GM12874 (cell line): ENCODE measurements at regions not wholly inside any gene's neighbourhood (a gene's known extent, or its start where the extent isn't known, plus 50 kb on each side); places are given as distances from the start of the nearest gene placed in this dataset.
A peak's percentile ranks its signal among the peaks of the same experiment; 100 is the strongest.

Source experiments
- CTCF ChIP-seq: IDR thresholded peaks from 2 replicates; pipeline ENCODE4 v1.5.1; 2011; ENCODE audit warnings: low read depth, mild to moderate bottlenecking, control low read depth, low read length, moderate library complexity; ENCODE audit not compliant: insufficient read depth

GRCh38 chr13:89925107-89925506 is 1422.4 kb upstream of the MIR17HG start:
- peak; percentile 5; the same call in 1 of the 2 replicates for TF ChIP-seq CTCF

- TF ChIP-seq CTCF, result no peak
Measured at GRCh38 chr13:89930861-89931260, 1416.6 kb upstream of the MIR17HG start.

- no peak for TF ChIP-seq CTCF
Measured at GRCh38 chr13:89932902-89933301, 1414.6 kb upstream of the MIR17HG start.

GRCh38 chr13:89936256-89936655 is 1411.2 kb upstream of the MIR17HG start:
- TF ChIP-seq CTCF, result no peak

- TF ChIP-seq CTCF, result no peak
Measured at GRCh38 chr13:89937420-89937819, 1410.1 kb upstream of the MIR17HG start.

GRCh38 chr13:89940383-89940782 is 1407.1 kb upstream of the MIR17HG start:
- no peak for TF ChIP-seq CTCF

GRCh38 chr13:89943139-89943538 is 1404.3 kb upstream of the MIR17HG start:
- no peak for TF ChIP-seq CTCF

GRCh38 chr13:89950225-89950624 is 1397.3 kb upstream of the MIR17HG start:
- no peak for TF ChIP-seq CTCF
